ENCODE measurements at regions not wholly inside any gene's neighbourhood (a gene's known extent, or its start where the extent isn't known, plus 50 kb on each side); places are given as distances from the start of the nearest gene placed in this dataset.

GRCh38 chr11:79950172-79950571, 509.3 kb upstream of the TENM4 start:
- no peak overlapping the region for H3K4me3 ChIP-seq
- TF ChIP-seq CTCF (IDR thresholded peaks at IDR 0.05), result no peak
- no peaks in the 10 kb centered on the region for H3K9me3 ChIP-seq
- H3K27ac ChIP-seq, result no peak overlapping the region
- H3K27me3 ChIP-seq, result no peaks in the 10 kb centered on the region
- no peaks in the 10 kb centered on the region for H3K36me3 ChIP-seq
- intact Hi-C loops (cut with DNase I; ENCODE audit: low total_unique reads), result no loop called here
- H3K4me1 ChIP-seq, result no peaks in the 10 kb centered on the region
- no peak for DNase-seq

- Histone ChIP-seq H3K27ac (no peak overlapping the region), H3K4me1 (no peaks in the 10 kb centered on the region), H3K9me3 (no peaks in the 10 kb centered on the region), H3K36me3 (no peaks in the 10 kb centered on the region), H3K4me3 (no peak overlapping the region), H3K27me3 (no peaks in the 10 kb centered on the region)
- no peak for DNase-seq
- intact Hi-C loops (cut with DNase I; ENCODE audit: low total_unique reads), result no loop called here
- no peak for TF ChIP-seq CTCF (IDR thresholded peaks at IDR 0.05)
These were observed 508.7 kb upstream of the TENM4 start for GRCh38 chr11:79949574-79949973.

GRCh38 chr11:79942646-79943045, 501.8 kb upstream of the TENM4 start:
- no peak overlapping the region for H3K27ac ChIP-seq
- DNase-seq, result no peak
- H3K36me3 ChIP-seq, result no peaks in the 10 kb centered on the region
- H3K9me3 ChIP-seq, result no peaks in the 10 kb centered on the region
- H3K4me1 ChIP-seq, result no peaks in the 10 kb centered on the region
- TF ChIP-seq CTCF (IDR thresholded peaks at IDR 0.05), result no peak
- no peaks in the 10 kb centered on the region for H3K27me3 ChIP-seq
- intact Hi-C loops (cut with DNase I; ENCODE audit: low total_unique reads), result no loop called here
- H3K4me3 ChIP-seq, result no peak overlapping the region

GRCh38 chr11:79942090-79942489, 501.3 kb upstream of the TENM4 start:
- intact Hi-C loops (cut with DNase I; ENCODE audit: low total_unique reads), result no loop called here
- H3K4me3 ChIP-seq, result no peak overlapping the region
- DNase-seq, result no peak
- no peak for TF ChIP-seq CTCF (IDR thresholded peaks at IDR 0.05)
- H3K4me1 ChIP-seq, result no peaks in the 10 kb centered on the region
- H3K9me3 ChIP-seq, result no peaks in the 10 kb centered on the region
- H3K27me3 ChIP-seq, result no peaks in the 10 kb centered on the region
- no peaks in the 10 kb centered on the region for H3K36me3 ChIP-seq
- no peak overlapping the region for H3K27ac ChIP-seq

- H3K27ac ChIP-seq, result no peak overlapping the region
- no peak for TF ChIP-seq CTCF (IDR thresholded peaks at IDR 0.05)
- H3K27me3 ChIP-seq, result no peaks in the 10 kb centered on the region
- no peaks in the 10 kb centered on the region for H3K9me3 ChIP-seq
- intact Hi-C loops (cut with DNase I; ENCODE audit: low total_unique reads), result no loop called here
- DNase-seq, result no peak
- no peak overlapping the region for H3K4me3 ChIP-seq
- no peaks in the 10 kb centered on the region for H3K36me3 ChIP-seq
- H3K4me1 ChIP-seq, result no peaks in the 10 kb centered on the region
These were observed 500.3 kb upstream of the TENM4 start for GRCh38 chr11:79940974-79941735.

- no peaks in the 10 kb centered on the region for H3K9me3 ChIP-seq
- H3K27ac ChIP-seq, result no peak overlapping the region
- TF ChIP-seq CTCF (IDR thresholded peaks at IDR 0.05), result no peak
- H3K4me3 ChIP-seq, result no peak overlapping the region
- H3K36me3 ChIP-seq, result no peaks in the 10 kb centered on the region
- no peak for DNase-seq
- H3K4me1 ChIP-seq, result no peaks in the 10 kb centered on the region
- intact Hi-C loops (cut with DNase I; ENCODE audit: low total_unique reads), result no loop called here
- no peaks in the 10 kb centered on the region for H3K27me3 ChIP-seq
These were observed 499.3 kb upstream of the TENM4 start for GRCh38 chr11:79940165-79940564.

All from tibial artery (tissue), 4 donors.